ENCODE measurements at regions not wholly inside any gene's neighbourhood (a gene's known extent, or its start where the extent isn't known, plus 50 kb on each side); places are given as distances from the start of the nearest gene placed in this dataset.
"Not testable (repeated sequence)": the region's sequence is repeated elsewhere in the genome, so short reads cannot be mapped to it uniquely, and the experiment has no call there.

- Histone ChIP-seq H3K9me3 (ENCODE audit: control insufficient read depth in 3 of 3, low read length in 3 of 3) (no peaks in the 10 kb centered on the region), H3K9ac (ENCODE audit: low read depth in 1 of 3, low read length in 3 of 3) (no peak overlapping the region), H3K4me1 (ENCODE audit: control insufficient read depth in 3 of 3, insufficient read depth in 3 of 3, low read length in 3 of 3) (peaks cover 0 to 5% (median 4%) of the 10 kb centered on the region in 3 donors), H3K27me3 (ENCODE audit: control insufficient read depth in 3 of 3, insufficient read depth in 3 of 3, low read length in 3 of 3) (peaks cover 0 to 6% (median 5%) of the 10 kb centered on the region in 3 donors), H3K4me3 (ENCODE audit: low read length in 3 of 3) (no peak overlapping the region), H3K36me3 (ENCODE audit: control insufficient read depth in 3 of 3, insufficient read depth in 3 of 3, low read length in 3 of 3) (no peaks in the 10 kb centered on the region), H3K27ac (ENCODE audit: low read depth, low read length) (no peak overlapping the region)
Measured at GRCh38 chr19:29006057-29006735, 206.8 kb downstream of the UQCRFS1 start.

GRCh38 chr19:29004796-29005195 is 208.2 kb downstream of the UQCRFS1 start:
- no peak overlapping the region for H3K4me3 ChIP-seq (ENCODE audit: low read length in 3 of 3)
- peaks cover 0 to 5% (median 4%) of the 10 kb centered on the region in 3 donors for H3K27me3 ChIP-seq (ENCODE audit: control insufficient read depth in 3 of 3, insufficient read depth in 3 of 3, low read length in 3 of 3)
- no peaks in the 10 kb centered on the region for H3K36me3 ChIP-seq (ENCODE audit: control insufficient read depth in 3 of 3, insufficient read depth in 3 of 3, low read length in 3 of 3)
- H3K9me3 ChIP-seq (ENCODE audit: control insufficient read depth in 3 of 3, low read length in 3 of 3): no peaks in the 10 kb centered on the region
- no peak overlapping the region for H3K27ac ChIP-seq (ENCODE audit: low read depth, low read length)
- no peak overlapping the region for H3K9ac ChIP-seq (ENCODE audit: low read depth in 1 of 3, low read length in 3 of 3)
- H3K4me1 ChIP-seq (ENCODE audit: control insufficient read depth in 3 of 3, insufficient read depth in 3 of 3, low read length in 3 of 3): peaks cover 0 to 5% (median 4%) of the 10 kb centered on the region in 3 donors

- H3K4me3 ChIP-seq (ENCODE audit: low read length in 3 of 3): no peak overlapping the region
- H3K9ac ChIP-seq (ENCODE audit: low read depth in 1 of 3, low read length in 3 of 3): no peak overlapping the region
Measured at GRCh38 chr19:29003641-29004409, 209.1 kb downstream of the UQCRFS1 start.

GRCh38 chr19:29002336-29002735 is 210.6 kb downstream of the UQCRFS1 start:
- Histone ChIP-seq H3K4me3 (ENCODE audit: low read length in 3 of 3) (no peak overlapping the region), H3K27ac (ENCODE audit: low read depth, low read length) (no peak overlapping the region), H3K36me3 (ENCODE audit: control insufficient read depth in 3 of 3, insufficient read depth in 3 of 3, low read length in 3 of 3) (no peaks in the 10 kb centered on the region), H3K9ac (ENCODE audit: low read depth in 1 of 3, low read length in 3 of 3) (no peak overlapping the region), H3K9me3 (ENCODE audit: control insufficient read depth in 3 of 3, low read length in 3 of 3) (no peaks in the 10 kb centered on the region), H3K27me3 (ENCODE audit: control insufficient read depth in 3 of 3, insufficient read depth in 3 of 3, low read length in 3 of 3) (peaks cover 0 to 5% (median 5%) of the 10 kb centered on the region in 3 donors), H3K4me1 (ENCODE audit: control insufficient read depth in 3 of 3, insufficient read depth in 3 of 3, low read length in 3 of 3) (peaks cover 0 to 5% (median 4%) of the 10 kb centered on the region in 3 donors)

More at GRCh38 chr19:29003641-29004409, 209.1 kb downstream of the UQCRFS1 start:
- H3K27me3 ChIP-seq (ENCODE audit: control insufficient read depth in 3 of 3, insufficient read depth in 3 of 3, low read length in 3 of 3): no peaks in the 10 kb centered on the region
- no peaks in the 10 kb centered on the region for H3K36me3 ChIP-seq (ENCODE audit: control insufficient read depth in 3 of 3, insufficient read depth in 3 of 3, low read length in 3 of 3)
- no peaks in the 10 kb centered on the region for H3K9me3 ChIP-seq (ENCODE audit: control insufficient read depth in 3 of 3, low read length in 3 of 3)
- no peak overlapping the region for H3K27ac ChIP-seq (ENCODE audit: low read depth, low read length)
- H3K4me1 ChIP-seq (ENCODE audit: control insufficient read depth in 3 of 3, insufficient read depth in 3 of 3, low read length in 3 of 3): peaks cover 0 to 5% (median 4%) of the 10 kb centered on the region in 3 donors

GRCh38 chr19:29001597-29002245 is 211.2 kb downstream of the UQCRFS1 start:
- Histone ChIP-seq H3K9me3 (ENCODE audit: control insufficient read depth in 3 of 3, low read length in 3 of 3) (no peaks in the 10 kb centered on the region), H3K27ac (ENCODE audit: low read depth, low read length) (no peak overlapping the region), H3K4me1 (ENCODE audit: control insufficient read depth in 3 of 3, insufficient read depth in 3 of 3, low read length in 3 of 3) (peaks cover 0 to 5% (median 4%) of the 10 kb centered on the region in 3 donors), H3K27me3 (ENCODE audit: control insufficient read depth in 3 of 3, insufficient read depth in 3 of 3, low read length in 3 of 3) (peaks cover 0 to 7% (median 5%) of the 10 kb centered on the region in 3 donors), H3K4me3 (ENCODE audit: low read length in 3 of 3) (no peak overlapping the region), H3K36me3 (ENCODE audit: control insufficient read depth in 3 of 3, insufficient read depth in 3 of 3, low read length in 3 of 3) (no peaks in the 10 kb centered on the region), H3K9ac (ENCODE audit: low read depth in 1 of 3, low read length in 3 of 3) (no peak overlapping the region)

- H3K27ac ChIP-seq (ENCODE audit: low read depth, low read length): no peak overlapping the region
Measured at GRCh38 chr19:29001141-29001581, 211.8 kb downstream of the UQCRFS1 start.

GRCh38 chr19:28999724-29000433 is 213.1 kb downstream of the UQCRFS1 start:
- no peak overlapping the region for H3K27ac ChIP-seq (ENCODE audit: low read depth, low read length)
- H3K27me3 ChIP-seq (ENCODE audit: control insufficient read depth in 3 of 3, insufficient read depth in 3 of 3, low read length in 3 of 3): peaks cover 0 to 7% (median 5%) of the 10 kb centered on the region in 3 donors
- no peak overlapping the region for H3K4me3 ChIP-seq (ENCODE audit: low read length in 3 of 3)
- H3K36me3 ChIP-seq (ENCODE audit: control insufficient read depth in 3 of 3, insufficient read depth in 3 of 3, low read length in 3 of 3): no peaks in the 10 kb centered on the region
- peaks cover 0 to 1% (median 0%) of the 10 kb centered on the region in 3 donors for H3K9me3 ChIP-seq (ENCODE audit: control insufficient read depth in 3 of 3, low read length in 3 of 3)
- H3K4me1 ChIP-seq (ENCODE audit: control insufficient read depth in 3 of 3, insufficient read depth in 3 of 3, low read length in 3 of 3): peaks cover 0 to 5% (median 4%) of the 10 kb centered on the region in 3 donors
- H3K9ac ChIP-seq (ENCODE audit: low read depth in 1 of 3, low read length in 3 of 3): no peak overlapping the region

More at GRCh38 chr19:29001141-29001581, 211.8 kb downstream of the UQCRFS1 start:
- H3K9ac ChIP-seq (ENCODE audit: low read depth in 1 of 3, low read length in 3 of 3): no peak overlapping the region
- H3K36me3 ChIP-seq (ENCODE audit: control insufficient read depth in 3 of 3, insufficient read depth in 3 of 3, low read length in 3 of 3): no peaks in the 10 kb centered on the region
- H3K4me3 ChIP-seq (ENCODE audit: low read length in 3 of 3): no peak overlapping the region
- no peaks in the 10 kb centered on the region for H3K9me3 ChIP-seq (ENCODE audit: control insufficient read depth in 3 of 3, low read length in 3 of 3)
- H3K4me1 ChIP-seq (ENCODE audit: control insufficient read depth in 3 of 3, insufficient read depth in 3 of 3, low read length in 3 of 3): peaks cover 0 to 5% (median 4%) of the 10 kb centered on the region in 3 donors
- peaks cover 0 to 7% (median 5%) of the 10 kb centered on the region in 3 donors for H3K27me3 ChIP-seq (ENCODE audit: control insufficient read depth in 3 of 3, insufficient read depth in 3 of 3, low read length in 3 of 3)

GRCh38 chr19:28998974-28999373 is 214.0 kb downstream of the UQCRFS1 start:
- H3K9ac ChIP-seq (ENCODE audit: low read depth in 1 of 3, low read length in 3 of 3): no peak overlapping the region

GRCh38 chr19:28997866-28998265 is 215.1 kb downstream of the UQCRFS1 start:
- H3K36me3 ChIP-seq (ENCODE audit: control insufficient read depth in 3 of 3, insufficient read depth in 3 of 3, low read length in 3 of 3); H3K4me3 ChIP-seq (ENCODE audit: low read length in 3 of 3); H3K27ac ChIP-seq (ENCODE audit: low read depth, low read length); H3K9ac ChIP-seq (ENCODE audit: low read depth in 1 of 3, low read length in 3 of 3); H3K27me3 ChIP-seq (ENCODE audit: control insufficient read depth in 3 of 3, insufficient read depth in 3 of 3, low read length in 3 of 3); H3K4me1 ChIP-seq (ENCODE audit: control insufficient read depth in 3 of 3, insufficient read depth in 3 of 3, low read length in 3 of 3); H3K9me3 ChIP-seq (ENCODE audit: control insufficient read depth in 3 of 3, low read length in 3 of 3): not testable (repeated sequence)

More at GRCh38 chr19:28998974-28999373, 214.0 kb downstream of the UQCRFS1 start:
- H3K27me3 ChIP-seq (ENCODE audit: control insufficient read depth in 3 of 3, insufficient read depth in 3 of 3, low read length in 3 of 3): peaks cover 0 to 7% (median 5%) of the 10 kb centered on the region in 3 donors
- peaks cover 0 to 4% (median under 1%) of the 10 kb centered on the region in 3 donors for H3K4me1 ChIP-seq (ENCODE audit: control insufficient read depth in 3 of 3, insufficient read depth in 3 of 3, low read length in 3 of 3)
- H3K36me3 ChIP-seq (ENCODE audit: control insufficient read depth in 3 of 3, insufficient read depth in 3 of 3, low read length in 3 of 3): no peaks in the 10 kb centered on the region
- no peak overlapping the region for H3K4me3 ChIP-seq (ENCODE audit: low read length in 3 of 3)
- H3K9me3 ChIP-seq (ENCODE audit: control insufficient read depth in 3 of 3, low read length in 3 of 3): peaks cover 0 to 4% (median 0%) of the 10 kb centered on the region in 3 donors
- no peak overlapping the region for H3K27ac ChIP-seq (ENCODE audit: low read depth, low read length)
